22Rv1 (cell line): ENCODE measurements at regions not wholly inside any gene's neighbourhood (a gene's known extent, or its start where the extent isn't known, plus 50 kb on each side); places are given as distances from the start of the nearest gene placed in this dataset.

Source experiments
- ZFX ChIP-seq: fragments of 450-650 bp; IDR thresholded peaks from 2 replicates; pipeline ENCODE4 v1.6.1; 2017; ENCODE audit warnings: antibody characterized with exemption, borderline replicate concordance
- TF ChIP-seq, protein P1 (sequence below): fragments of 450-650 bp; IDR thresholded peaks from 2 replicates; pipeline ENCODE4 v1.5.1; 2017; ENCODE audit warnings: mild to moderate bottlenecking

DNA sequence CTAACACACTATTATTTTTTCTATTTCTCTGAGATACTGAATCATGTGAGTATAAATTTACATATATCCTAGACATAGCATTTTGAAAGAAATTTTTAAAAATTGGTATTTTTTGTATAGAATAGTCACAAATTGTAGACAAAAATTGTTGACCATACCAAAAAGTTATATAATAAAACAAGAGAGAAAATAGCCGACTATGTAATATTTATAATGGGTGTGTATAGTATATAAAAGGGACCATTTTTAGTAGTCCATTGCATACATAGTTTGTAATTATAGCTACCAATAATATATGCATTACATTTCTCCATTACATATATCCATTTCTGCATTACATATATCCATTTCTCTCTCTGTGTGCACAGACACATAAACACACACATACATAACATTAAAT is 590.2 kb downstream of the TMTC2 start:
- TF ChIP-seq, protein P1, sequence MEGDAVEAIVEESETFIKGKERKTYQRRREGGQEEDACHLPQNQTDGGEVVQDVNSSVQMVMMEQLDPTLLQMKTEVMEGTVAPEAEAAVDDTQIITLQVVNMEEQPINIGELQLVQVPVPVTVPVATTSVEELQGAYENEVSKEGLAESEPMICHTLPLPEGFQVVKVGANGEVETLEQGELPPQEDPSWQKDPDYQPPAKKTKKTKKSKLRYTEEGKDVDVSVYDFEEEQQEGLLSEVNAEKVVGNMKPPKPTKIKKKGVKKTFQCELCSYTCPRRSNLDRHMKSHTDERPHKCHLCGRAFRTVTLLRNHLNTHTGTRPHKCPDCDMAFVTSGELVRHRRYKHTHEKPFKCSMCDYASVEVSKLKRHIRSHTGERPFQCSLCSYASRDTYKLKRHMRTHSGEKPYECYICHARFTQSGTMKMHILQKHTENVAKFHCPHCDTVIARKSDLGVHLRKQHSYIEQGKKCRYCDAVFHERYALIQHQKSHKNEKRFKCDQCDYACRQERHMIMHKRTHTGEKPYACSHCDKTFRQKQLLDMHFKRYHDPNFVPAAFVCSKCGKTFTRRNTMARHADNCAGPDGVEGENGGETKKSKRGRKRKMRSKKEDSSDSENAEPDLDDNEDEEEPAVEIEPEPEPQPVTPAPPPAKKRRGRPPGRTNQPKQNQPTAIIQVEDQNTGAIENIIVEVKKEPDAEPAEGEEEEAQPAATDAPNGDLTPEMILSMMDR = no peak
- no peak for TF ChIP-seq ZFX
